Fibroblast of skin of right quadriceps (primary cell): ENCODE measurements at regions not wholly inside any gene's neighbourhood (a gene's known extent, or its start where the extent isn't known, plus 50 kb on each side); places are given as distances from the start of the nearest gene placed in this dataset.
A peak's percentile ranks its signal among the peaks of the same experiment; 100 is the strongest.
"Not testable (repeated sequence)": the region's sequence is repeated elsewhere in the genome, so short reads cannot be mapped to it uniquely, and the experiment has no call there.

Experiments used
- DNase-seq: peaks from one replicate; pipeline ENCODE4 v3.0.0-alpha.2; 2013

DNA sequence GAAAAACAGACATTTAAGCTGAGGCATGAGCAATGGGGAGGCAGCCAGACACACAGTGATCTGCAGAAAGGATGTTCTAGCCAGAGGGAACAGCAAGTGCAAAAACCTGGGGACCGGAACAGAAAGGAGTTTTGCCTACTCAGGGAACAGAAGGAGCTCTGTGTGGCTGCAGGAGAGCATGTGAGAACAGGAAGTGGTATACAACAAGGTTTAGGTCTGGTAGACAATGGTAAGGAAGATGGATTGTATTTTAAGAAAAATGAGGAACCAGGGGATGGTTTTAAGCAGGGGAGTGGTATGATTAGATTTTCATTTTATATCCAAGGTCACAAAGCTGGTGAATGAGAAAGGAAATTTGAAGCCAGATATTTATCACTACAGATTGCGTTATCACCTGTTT is 157.5 kb downstream of the UNC5CL start:
- no peak for DNase-seq

- no peak for DNase-seq
These were observed 158.1 kb downstream of the UNC5CL start for GRCh38 chr6:40880906-40881305.

- no peak for DNase-seq
These were observed 159.9 kb downstream of the UNC5CL start for GRCh38 chr6:40879169-40879568.

GRCh38 chr6:40877362-40877761 is 161.7 kb downstream of the UNC5CL start:
- no peak for DNase-seq

DNA sequence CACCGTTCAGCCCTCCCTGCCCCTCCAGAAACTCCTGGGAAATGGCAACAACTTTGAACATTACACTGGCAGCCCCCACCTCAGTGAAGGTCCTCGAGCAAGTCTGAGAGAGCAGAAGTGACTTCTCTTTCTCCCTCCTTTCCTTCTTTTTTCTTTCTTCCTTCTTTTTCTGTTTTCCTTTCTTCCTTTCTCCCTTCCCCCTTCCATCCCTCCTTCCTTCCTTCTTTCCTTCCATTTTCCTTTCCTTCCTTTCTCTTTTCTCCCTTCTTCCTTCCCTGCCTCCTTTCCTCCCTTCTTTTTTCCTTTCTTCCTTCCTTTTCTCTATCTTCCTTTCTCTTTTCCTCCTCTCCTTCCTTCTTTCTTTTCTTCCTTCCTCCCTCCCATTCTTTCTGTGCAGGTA is 162.7 kb downstream of the UNC5CL start:
- no peak for DNase-seq

DNA sequence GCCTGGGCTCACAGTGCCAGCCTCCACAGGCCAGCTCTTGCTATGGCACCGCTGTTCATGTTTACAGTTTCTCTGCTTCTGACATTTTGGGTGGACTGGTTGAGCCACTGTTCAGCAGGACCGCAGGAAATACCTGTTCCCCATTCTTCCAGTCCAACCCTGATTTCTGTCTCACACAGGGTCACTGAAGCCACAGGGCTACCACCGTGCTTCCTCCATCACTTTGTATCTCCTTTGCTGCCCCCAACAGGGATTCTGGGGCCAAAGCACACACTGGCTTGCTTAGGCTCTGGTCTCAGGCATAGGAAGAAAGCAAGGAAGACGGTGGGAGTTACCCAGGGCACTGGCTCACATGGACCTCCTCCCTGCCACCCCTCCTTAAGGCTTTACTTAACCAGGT is 164.5 kb downstream of the UNC5CL start:
- no peak for DNase-seq

GRCh38 chr6:40871424-40871823 is 167.6 kb downstream of the UNC5CL start:
- DNase-seq, result no peak

- not testable (repeated sequence) for DNase-seq
These were observed 170.7 kb downstream of the UNC5CL start for GRCh38 chr6:40868089-40868865.

- not testable (repeated sequence) for DNase-seq
These were observed 171.5 kb downstream of the UNC5CL start for GRCh38 chr6:40867527-40867926.

DNA sequence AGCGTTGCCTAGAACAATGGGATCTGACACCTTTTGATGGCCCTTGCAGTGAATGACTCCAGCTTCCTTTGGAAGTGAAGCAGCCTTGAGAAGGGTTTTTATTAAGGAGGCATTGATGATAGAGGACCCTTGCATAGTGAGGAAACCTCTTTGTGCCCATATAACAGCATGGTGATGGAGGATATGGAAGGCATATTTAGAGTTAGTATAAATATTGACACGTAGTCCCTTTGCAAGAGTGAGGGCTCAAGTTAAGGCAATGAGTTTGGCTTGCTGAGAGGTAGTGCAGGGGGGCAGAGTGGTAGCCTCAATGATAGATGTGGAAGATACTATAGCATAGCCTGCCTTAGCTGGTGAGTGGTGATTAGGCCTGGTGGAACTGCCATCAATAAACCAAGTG is 173.8 kb downstream of the UNC5CL start:
- not testable (repeated sequence) for DNase-seq

GRCh38 chr6:40860443-40860842 is 178.6 kb downstream of the UNC5CL start:
- DNase-seq, result no peak

DNA sequence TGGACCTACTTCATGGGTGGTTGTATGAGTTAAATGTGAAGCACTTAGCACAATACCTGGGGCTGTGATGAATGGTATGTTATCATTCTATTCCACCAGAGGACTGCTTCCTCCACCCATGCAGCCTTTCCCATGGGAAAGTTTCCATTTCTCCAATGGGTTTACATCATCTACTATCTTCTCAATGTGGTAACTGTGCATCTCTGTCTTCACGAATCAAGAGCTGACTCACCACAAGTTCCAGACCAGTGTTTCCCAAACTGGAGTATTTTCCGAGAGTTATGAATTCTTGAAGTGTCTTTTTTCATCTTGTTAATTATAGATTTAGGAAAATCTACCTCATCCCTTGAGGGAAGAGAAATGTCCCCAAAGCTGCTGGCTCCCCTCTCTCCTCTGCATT is 182.8 kb downstream of the UNC5CL start:
- DNase-seq, result no peak

- DNase-seq, result no peak
These were observed 183.7 kb downstream of the UNC5CL start for GRCh38 chr6:40855168-40855880.

DNA sequence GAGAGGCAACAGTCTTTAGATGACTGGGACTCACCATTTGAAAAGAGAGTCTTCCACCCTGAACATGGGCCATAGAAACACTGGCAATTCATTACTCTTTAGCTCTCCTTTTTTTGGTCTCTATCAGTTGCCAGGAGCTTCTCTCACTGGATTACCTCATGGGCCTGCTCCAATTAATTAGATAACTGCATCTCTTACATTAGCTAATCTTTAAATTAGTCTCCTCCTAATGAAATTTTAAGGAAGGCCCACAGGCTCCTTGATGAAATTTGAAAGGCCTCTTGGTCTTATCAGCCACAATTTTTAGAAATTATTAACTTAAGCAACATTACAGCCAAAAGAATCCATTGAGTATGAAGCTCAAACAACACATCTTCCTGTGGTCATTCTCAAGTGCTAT is 184.4 kb downstream of the UNC5CL start:
- DNase-seq, result no peak

DNA sequence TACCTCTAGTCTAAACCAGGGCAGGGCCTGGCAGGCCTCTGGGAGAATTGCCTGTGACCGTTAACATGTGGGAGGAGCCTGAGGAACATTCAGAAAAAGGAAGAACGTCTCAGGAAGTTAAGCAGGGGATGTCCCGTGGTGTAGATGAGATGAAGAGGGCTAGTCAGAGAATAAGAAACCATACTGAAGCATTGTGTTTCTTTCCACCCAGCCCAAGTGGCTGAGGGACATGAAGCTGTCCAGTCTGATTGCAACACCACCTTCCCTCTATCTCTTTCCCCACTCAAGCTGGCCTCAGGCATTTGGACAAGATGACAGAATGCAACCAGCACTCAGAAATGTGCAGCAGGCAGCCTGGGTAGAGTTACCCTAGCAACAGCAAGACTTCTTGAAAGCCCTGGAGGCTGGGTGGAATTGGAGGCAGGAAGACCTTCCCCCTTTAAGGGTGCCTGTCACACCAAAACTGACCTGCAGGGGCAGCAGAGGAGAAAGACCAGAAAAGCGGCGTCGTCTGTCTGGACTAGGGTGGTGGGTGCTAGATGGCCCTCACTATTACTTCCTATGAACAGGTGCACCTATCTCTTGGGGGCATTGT is 186.1 kb downstream of the UNC5CL start:
- DNase-seq, result no peak

DNA sequence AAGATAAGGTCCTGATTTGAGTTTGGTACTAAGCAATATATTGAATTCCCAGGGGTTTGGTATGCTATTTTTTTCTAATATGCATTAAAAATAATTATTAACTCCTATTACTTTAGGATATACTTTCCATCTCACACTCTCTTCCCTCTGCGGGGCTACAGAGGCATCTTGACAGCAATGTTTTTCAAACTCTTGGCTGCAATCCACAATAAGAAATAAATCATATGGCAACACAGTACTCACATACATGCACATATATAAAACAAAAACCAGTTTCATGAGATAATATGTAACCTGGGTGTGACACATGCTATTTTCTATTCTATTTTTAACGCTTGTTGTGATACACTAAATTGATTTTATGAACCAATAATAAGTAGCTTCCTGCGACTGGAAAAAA is 189.5 kb downstream of the UNC5CL start:
- DNase-seq, result no peak

GRCh38 chr6:40848868-40849514 is 190.0 kb downstream of the UNC5CL start:
- DNase-seq, result no peak

DNA sequence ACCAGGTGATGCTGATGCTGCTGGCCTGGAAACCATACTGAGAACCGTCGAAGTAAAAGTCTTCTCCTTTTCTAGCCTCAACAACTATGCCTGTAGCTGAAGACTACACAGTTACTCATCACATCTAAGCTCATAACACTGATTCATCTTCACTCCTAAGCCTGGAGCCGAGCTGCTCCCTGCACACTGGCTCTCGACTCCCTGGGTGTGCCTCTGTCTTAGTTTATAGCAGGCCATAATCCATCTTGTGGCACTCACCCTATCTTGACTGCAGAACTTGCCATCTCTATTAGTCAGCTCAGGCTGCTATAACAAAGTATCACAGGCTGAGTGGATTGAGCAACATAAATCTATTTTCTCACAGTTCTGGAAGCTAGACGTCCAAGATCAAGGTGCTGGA is 191.0 kb downstream of the UNC5CL start:
- peak; percentile 52 for DNase-seq

GRCh38 chr6:40845553-40845952 is 193.5 kb downstream of the UNC5CL start:
- DNase-seq, result peak; percentile 25

- peak; percentile 6 for DNase-seq
These were observed 194.8 kb downstream of the UNC5CL start for GRCh38 chr6:40844246-40844645.

DNA sequence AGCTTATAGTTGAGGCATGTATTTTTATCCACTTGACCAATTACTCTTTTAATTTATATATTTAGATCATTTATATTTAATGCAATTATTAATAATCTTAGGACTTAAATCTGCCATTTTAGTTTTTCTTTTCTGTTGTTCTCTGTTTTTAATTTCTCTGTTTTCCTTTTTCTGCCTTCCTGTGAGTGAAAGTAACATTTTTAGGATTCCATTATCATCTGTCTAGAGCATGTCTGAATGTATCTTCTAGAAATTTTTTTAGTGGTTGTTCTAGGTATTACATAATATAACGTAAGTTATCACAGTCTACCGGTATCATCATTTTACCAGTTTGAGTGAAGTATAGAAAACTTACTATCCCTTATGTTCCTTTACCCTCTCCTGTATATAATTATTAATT is 197.3 kb downstream of the UNC5CL start:
- DNase-seq, result no peak

DNA sequence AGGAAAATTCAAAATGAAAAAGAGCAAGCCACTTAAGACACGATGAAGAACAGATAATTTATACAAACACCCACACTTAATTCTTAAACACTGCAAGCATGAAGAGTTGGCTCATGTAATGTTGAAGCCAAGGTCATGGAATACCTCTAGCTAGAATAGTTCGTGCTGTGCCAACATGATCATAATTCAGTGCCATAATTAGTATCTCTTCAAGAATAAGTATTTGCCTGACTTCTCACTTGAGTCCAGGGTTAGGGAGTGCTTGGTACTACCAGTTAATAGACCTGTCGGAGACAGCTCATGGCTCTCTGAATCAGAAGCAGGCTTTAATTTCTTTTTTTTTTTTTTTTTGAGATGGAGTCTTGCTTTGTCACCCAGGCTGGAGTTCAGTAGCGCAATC is 206.3 kb downstream of the UNC5CL start:
- DNase-seq, result no peak

- DNase-seq, result no peak
These were observed 207.6 kb downstream of the UNC5CL start for GRCh38 chr6:40831381-40831780.

DNA sequence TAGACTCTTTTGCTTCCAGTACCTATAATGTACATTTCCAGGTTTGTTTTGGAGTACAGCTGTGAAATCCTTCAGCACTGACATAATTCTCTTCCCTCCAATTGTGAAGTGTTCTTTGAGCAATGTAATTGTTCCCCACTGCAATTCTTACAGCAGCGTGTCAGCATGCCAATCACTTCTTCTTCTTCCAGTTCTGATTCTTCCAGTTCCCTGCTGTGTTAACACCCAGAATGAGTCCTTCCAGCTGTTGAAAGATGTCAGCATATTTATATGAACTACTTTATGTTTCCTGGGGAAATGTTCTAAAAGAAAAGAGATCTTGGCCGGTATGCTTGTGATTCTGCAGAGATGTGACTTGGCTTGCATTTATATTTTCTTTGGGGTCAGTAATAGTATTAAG is 213.9 kb downstream of the UNC5CL start:
- DNase-seq, result no peak
